GM12892 (cell line): ENCODE measurements at regions not wholly inside any gene's neighbourhood (a gene's known extent, or its start where the extent isn't known, plus 50 kb on each side); places are given as distances from the start of the nearest gene placed in this dataset.

Experiments
- POLR2AphosphoS5 ChIP-seq: IDR thresholded peaks from 2 replicates; pipeline ENCODE4 v1.6.1; 2011; ENCODE audit warnings: low read depth, low read length, control low read depth
- TAF1 ChIP-seq: IDR thresholded peaks from 2 replicates; pipeline ENCODE4 v1.6.1; 2011; ENCODE audit warnings: low read depth, mild to moderate bottlenecking, control low read depth, low read length, borderline replicate concordance

DNA sequence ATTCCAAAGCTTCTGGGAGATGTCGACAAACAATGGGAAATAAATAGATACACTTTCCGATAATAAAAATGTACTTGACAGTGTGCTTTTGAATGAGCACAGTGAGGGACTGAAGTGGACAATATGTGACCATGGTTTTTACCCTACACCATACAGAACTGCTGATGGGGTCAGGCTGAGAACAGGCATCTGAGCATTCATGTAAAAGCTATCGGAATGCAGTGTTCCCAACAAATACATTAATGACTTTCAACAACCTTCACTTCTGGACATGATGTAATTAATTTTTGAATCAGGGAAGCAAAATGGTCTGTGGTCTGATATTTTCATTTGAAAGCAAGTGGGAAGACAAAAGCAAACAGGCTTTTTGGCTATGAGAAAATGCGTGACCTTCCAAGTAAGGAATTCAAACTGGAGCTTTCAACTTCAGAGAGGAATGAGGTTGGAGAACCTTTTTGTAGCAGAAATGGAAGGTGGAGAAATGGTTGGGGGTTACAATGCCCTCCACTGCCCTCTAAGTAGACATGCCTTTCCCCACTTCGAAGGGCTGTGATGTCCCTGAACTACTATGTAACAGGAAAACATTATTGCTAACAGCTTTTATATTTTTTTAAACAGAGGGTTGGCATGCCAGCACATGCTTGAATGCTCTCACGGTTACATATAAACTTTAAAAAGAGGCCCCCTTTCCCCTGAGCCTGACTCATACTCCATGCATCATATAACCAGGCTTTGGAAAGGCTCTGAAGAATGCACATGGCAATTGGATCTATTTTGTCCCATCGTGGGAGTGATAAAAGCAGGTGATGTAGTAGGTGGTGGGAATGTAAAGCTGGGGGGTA is 203.5 kb upstream of the CITED2 start:
- no peak for TF ChIP-seq TAF1
- no peak for TF ChIP-seq POLR2AphosphoS5
